ENCODE measurements at regions not wholly inside any gene's neighbourhood (a gene's known extent, or its start where the extent isn't known, plus 50 kb on each side); places are given as distances from the start of the nearest gene placed in this dataset.

GRCh38 chr10:31133251-31133791, 101.7 kb upstream of the ZNF438 start:
- TF ChIP-seq CTCF (IDR thresholded peaks at IDR 0.05) (no peak), POLR2A (IDR thresholded peaks at IDR 0.05) (no peak)

All from adrenal gland (tissue), 5 donors.